Endothelial cell of umbilical vein (primary cell): ENCODE measurements at regions not wholly inside any gene's neighbourhood (a gene's known extent, or its start where the extent isn't known, plus 50 kb on each side); places are given as distances from the start of the nearest gene placed in this dataset.

Experiments used
- BruUV-seq: library from RNA; stranded (reverse); fragments of 400-500 nt; replicated peaks from 2 replicates; lab custom pipeline; 2021; lab: Mats Ljungman, UMichigan
- CTCF ChIA-PET: fragments of 300-600, 350-600 bp; sonication (Branson Sonifier 250); formaldehyde crosslinking; loops from one replicate; lab custom pipeline; 2021; ENCODE audit warnings: antibody characterized with exemption, inconsistent platforms; lab: Charles Lee
- POLR2A ChIA-PET: fragments of 300-600, 350-600 bp; sonication (Branson Sonifier 250); formaldehyde crosslinking; loops from one replicate; lab custom pipeline; 2021; ENCODE audit warnings: antibody characterized with exemption, inconsistent platforms; lab: Charles Lee
- DNase-seq: peaks from one replicate; pipeline ENCODE4 v3.0.0-alpha.2; 2011; ENCODE audit warnings: low read depth, low spot score
- FAIRE-seq: peaks from 2 replicates; lab custom pipeline; 2011; peaks lifted over from hg19 to GRCh38; lab: Jason Lieb, UNC
- H2AFZ ChIP-seq: 2 replicates; pipeline ENCODE4 v1.6.0; 2012; ENCODE audit warnings: low read depth, low read length, control low read depth, inconsistent platforms
- H3K27ac ChIP-seq: 2 replicates; pipeline ENCODE4 v1.5.1; 2011; ENCODE audit warnings: low read depth, mild to moderate bottlenecking, control low read depth, low read length, moderate library complexity; ENCODE audit not compliant: insufficient read depth
- H3K27me3 ChIP-seq, 2 experiments: 2 replicates each; pipeline versions ENCODE4 v1.6.0 to v1.6.1; 2011; ENCODE audit warnings: low read length in 2 of 2, mixed read lengths in 1 of 2; ENCODE audit not compliant: control insufficient read depth in 2 of 2, insufficient read depth in 2 of 2
- H3K36me3 ChIP-seq, 2 experiments: 2 replicates in 1 of 2; 3 replicates in 1 of 2; pipeline ENCODE4 v1.5.1; 2011; ENCODE audit warnings: low read length in 2 of 2, mild to moderate bottlenecking in 1 of 2, moderate library complexity in 1 of 2; ENCODE audit not compliant: control insufficient read depth in 2 of 2, insufficient read depth in 2 of 2; ENCODE audit errors: extremely low read depth in 1 of 2
- H3K4me1 ChIP-seq: 3 replicates; pipeline ENCODE4 v1.5.1; 2011; ENCODE audit warnings: mild to moderate bottlenecking, low read length; ENCODE audit not compliant: control insufficient read depth, insufficient read depth; ENCODE audit errors: extremely low read depth
- H3K4me2 ChIP-seq: 2 replicates; pipeline ENCODE4 v1.6.1; 2011; ENCODE audit warnings: low read length, control low read depth, mixed read lengths; ENCODE audit not compliant: insufficient read depth
- H3K4me3 ChIP-seq, 3 experiments: fragments of 200-600 bp in 1 of 3; sonication (generic), shearing (Covaris generic) in 1 of 3; replicated peaks in 1 of 3; 2 replicates each; pipeline ENCODE4 v1.5.1; 2011 to 2016; ENCODE audit warnings: control low read depth in 3 of 3, low read length in 3 of 3, mild to moderate bottlenecking in 2 of 3, inconsistent platforms in 1 of 3, low read depth in 1 of 3, moderate library complexity in 1 of 3; ENCODE audit not compliant: insufficient read depth in 1 of 3
- H3K79me2 ChIP-seq: 2 replicates; pipeline ENCODE4 v1.6.0; 2012; ENCODE audit warnings: low read length, inconsistent platforms; ENCODE audit not compliant: control insufficient read depth, insufficient read depth
- H3K9ac ChIP-seq: replicated peaks from 2 replicates; pipeline ENCODE3; 2011; ENCODE audit warnings: low read length, control low read depth; ENCODE audit not compliant: insufficient read depth; ENCODE audit errors: extremely low read depth
- H3K9me1 ChIP-seq: replicated peaks from 3 replicates; pipeline ENCODE4 v1.6.0; 2011; ENCODE audit warnings: mild to moderate bottlenecking, low read length; ENCODE audit not compliant: control insufficient read depth, insufficient read depth; ENCODE audit errors: extremely low read depth
- H3K9me3 ChIP-seq: replicated peaks from 2 replicates; pipeline ENCODE4 v1.5.1; 2012; ENCODE audit warnings: low read length, inconsistent platforms; ENCODE audit not compliant: control insufficient read depth, insufficient read depth
- H4K20me1 ChIP-seq: replicated peaks from 2 replicates; pipeline ENCODE3; 2011; ENCODE audit warnings: mild to moderate bottlenecking, low read length; ENCODE audit not compliant: control insufficient read depth, insufficient read depth; ENCODE audit errors: extremely low read depth
- EZH2 ChIP-seq: IDR thresholded peaks from 2 replicates; pipeline ENCODE4 v1.6.1; 2012; ENCODE audit warnings: borderline replicate concordance, low read depth, mild to moderate bottlenecking, moderate library complexity, low read length, inconsistent platforms; ENCODE audit not compliant: severe bottlenecking
- FOS ChIP-seq: IDR thresholded peaks from 2 replicates; pipeline ENCODE4 v1.6.1; 2011; ENCODE audit warnings: mild to moderate bottlenecking, low read length, moderate library complexity, borderline replicate concordance; ENCODE audit not compliant: insufficient read depth
- GATA2 ChIP-seq: IDR thresholded peaks from 2 replicates; pipeline ENCODE4 v1.7.0; 2011; ENCODE audit warnings: low read depth, mild to moderate bottlenecking, moderate library complexity, mixed read lengths, low read length; ENCODE audit not compliant: insufficient read length, insufficient read depth
- JUN ChIP-seq: IDR thresholded peaks from 2 replicates; pipeline ENCODE4 v1.6.1; 2011; ENCODE audit warnings: borderline replicate concordance, low read depth; ENCODE audit not compliant: insufficient read length, insufficient read depth
- MYC ChIP-seq: IDR thresholded peaks from one replicate; pipeline ENCODE4 v1.6.1; 2011; ENCODE audit warnings: mild to moderate bottlenecking, low read depth, low read length
- POLR2A ChIP-seq: IDR thresholded peaks from 2 replicates; pipeline ENCODE4 v1.6.1; 2012; ENCODE audit warnings: low read depth, mild to moderate bottlenecking, control low read depth, low read length
- POLR2AphosphoS5 ChIP-seq: IDR thresholded peaks from 2 replicates; pipeline ENCODE4 v1.6.1; 2012; ENCODE audit warnings: low read depth, mild to moderate bottlenecking, control low read depth, low read length, moderate library complexity; ENCODE audit not compliant: insufficient read depth
- dilution Hi-C: fragments of 300-500 bp; cut with MboI; formaldehyde crosslinking; loops from one replicate; pipeline ENCODE4 v1.15.0; 2019; ENCODE audit warnings: low sequenced_read_pairs; ENCODE audit not compliant: extremely low pct_ligation_motif_present
- intact Hi-C: fragments of 100-400 bp; cut with micrococcal nuclease; formaldehyde crosslinking; loops from one replicate; pipeline ENCODE4 v1.10.0; 2022
- TF ChIP-seq, protein P1 (sequence below), 2 donors: IDR thresholded peaks; 1 replicate in 1 of 2; 2 replicates in 1 of 2; pipeline ENCODE4 v1.5.1; 2011; ENCODE audit warnings: low read length in 2 of 2, mild to moderate bottlenecking in 2 of 2, moderate library complexity in 2 of 2, control low read depth in 1 of 2, inconsistent platforms in 1 of 2, low read depth in 1 of 2; ENCODE audit not compliant: insufficient read depth in 1 of 2; ENCODE audit errors: extremely low read depth in 1 of 2
- TF ChIP-seq, protein P2 (sequence below): IDR thresholded peaks from 2 replicates; pipeline ENCODE4 v1.6.1; 2011; ENCODE audit not compliant: insufficient read depth, insufficient read length

GRCh38 chr2:204492417-204492816 lies 52.9 kb upstream of the PARD3B start:
- H3K79me2 ChIP-seq: no peaks in the 10 kb centered on the region
- H3K9me1 ChIP-seq: no peaks in the 10 kb centered on the region
- ChIA-PET CTCF (no interaction called here), POLR2A (interaction anchor here (0.7 kb wide), 1 partner anchor 530 kb away, joined by 3 read pairs; no protein-coding TSS in a partner anchor)
- H3K9me3 ChIP-seq: no peaks in the 10 kb centered on the region
- no peaks in the 10 kb centered on the region for H3K36me3 ChIP-seq
- dilution Hi-C loops (no loop called here), intact Hi-C loops (no loop called here)
- H3K27ac ChIP-seq: no peak overlapping the region
- no peaks in the 10 kb centered on the region for H3K4me1 ChIP-seq
- BruUV-seq: no TSS peak
- no peaks in the 10 kb centered on the region for H4K20me1 ChIP-seq
- DNase-seq: no peak
- H3K27me3 ChIP-seq: no peaks in the 10 kb centered on the region
- TF ChIP-seq EZH2: no peak
- TF ChIP-seq, protein P1, sequence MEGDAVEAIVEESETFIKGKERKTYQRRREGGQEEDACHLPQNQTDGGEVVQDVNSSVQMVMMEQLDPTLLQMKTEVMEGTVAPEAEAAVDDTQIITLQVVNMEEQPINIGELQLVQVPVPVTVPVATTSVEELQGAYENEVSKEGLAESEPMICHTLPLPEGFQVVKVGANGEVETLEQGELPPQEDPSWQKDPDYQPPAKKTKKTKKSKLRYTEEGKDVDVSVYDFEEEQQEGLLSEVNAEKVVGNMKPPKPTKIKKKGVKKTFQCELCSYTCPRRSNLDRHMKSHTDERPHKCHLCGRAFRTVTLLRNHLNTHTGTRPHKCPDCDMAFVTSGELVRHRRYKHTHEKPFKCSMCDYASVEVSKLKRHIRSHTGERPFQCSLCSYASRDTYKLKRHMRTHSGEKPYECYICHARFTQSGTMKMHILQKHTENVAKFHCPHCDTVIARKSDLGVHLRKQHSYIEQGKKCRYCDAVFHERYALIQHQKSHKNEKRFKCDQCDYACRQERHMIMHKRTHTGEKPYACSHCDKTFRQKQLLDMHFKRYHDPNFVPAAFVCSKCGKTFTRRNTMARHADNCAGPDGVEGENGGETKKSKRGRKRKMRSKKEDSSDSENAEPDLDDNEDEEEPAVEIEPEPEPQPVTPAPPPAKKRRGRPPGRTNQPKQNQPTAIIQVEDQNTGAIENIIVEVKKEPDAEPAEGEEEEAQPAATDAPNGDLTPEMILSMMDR (IDR thresholded peaks at IDR 0.05; ENCODE audit: extremely low read depth in 1 of 2, insufficient read depth in 1 of 2, low read depth in 1 of 2, low read length in 2 of 2): no peak
- H3K4me2 ChIP-seq: no peak overlapping the region
- H3K9ac ChIP-seq: no peak overlapping the region
- no peak overlapping the region for H3K4me3 ChIP-seq
- no peak for FAIRE-seq
- H2AFZ ChIP-seq: no peak overlapping the region

DNA sequence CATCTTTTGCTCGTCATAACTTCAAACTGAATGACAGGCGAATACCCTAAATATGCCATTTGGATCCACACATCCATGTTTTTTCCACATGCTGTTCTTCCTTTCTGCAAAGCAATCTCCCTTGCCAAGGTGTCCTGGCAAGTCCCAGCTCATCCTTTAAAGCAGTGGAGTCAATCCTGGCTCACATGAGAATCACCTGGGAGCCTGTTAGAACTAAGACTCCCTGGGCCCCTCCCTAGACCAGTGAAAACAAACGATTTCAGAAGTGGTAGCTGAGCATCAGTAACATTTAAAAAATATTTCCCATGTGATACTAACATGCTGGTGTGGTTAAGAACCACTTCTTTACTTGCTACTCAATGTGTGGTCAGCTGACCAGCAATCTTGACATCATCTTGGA lies 50.6 kb upstream of the PARD3B start:
- Histone ChIP-seq H3K27ac (no peak overlapping the region), H3K27me3 (no peaks in the 10 kb centered on the region), H3K4me2 (no peak overlapping the region), H3K79me2 (no peaks in the 10 kb centered on the region), H3K4me3 (no peak overlapping the region), H3K4me1 (no peaks in the 10 kb centered on the region), H3K9ac (no peak overlapping the region), H3K36me3 (no peaks in the 10 kb centered on the region), H2AFZ (no peak overlapping the region), H3K9me3 (no peaks in the 10 kb centered on the region), H3K9me1 (no peaks in the 10 kb centered on the region), H4K20me1 (no peaks in the 10 kb centered on the region)
- intact Hi-C loops: no loop called here
- dilution Hi-C loops: no loop called here
- TF ChIP-seq GATA2 (no peak), POLR2AphosphoS5 (no peak), MYC (no peak), EZH2 (no peak), JUN (no peak), FOS (no peak), POLR2A (no peak)
- TF ChIP-seq, protein P1 (IDR thresholded peaks at IDR 0.05; ENCODE audit: extremely low read depth in 1 of 2, insufficient read depth in 1 of 2, low read depth in 1 of 2, low read length in 2 of 2): no peak
- TF ChIP-seq, protein P2, sequence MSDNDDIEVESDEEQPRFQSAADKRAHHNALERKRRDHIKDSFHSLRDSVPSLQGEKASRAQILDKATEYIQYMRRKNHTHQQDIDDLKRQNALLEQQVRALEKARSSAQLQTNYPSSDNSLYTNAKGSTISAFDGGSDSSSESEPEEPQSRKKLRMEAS: no peak
- DNase-seq (no peak), FAIRE-seq (peak; percentile 31)
- ChIA-PET POLR2A (no interaction called here), CTCF (no interaction called here)
- BruUV-seq: no TSS peak
